ENCODE measurements at regions not wholly inside any gene's neighbourhood (a gene's known extent, or its start where the extent isn't known, plus 50 kb on each side); places are given as distances from the start of the nearest gene placed in this dataset.

GRCh38 chr2:220346919-220347318 lies 719.5 kb downstream of the SLC4A3 start:
- H3K4me3 ChIP-seq (ENCODE audit: low read depth, low read length): no peak overlapping the region
- no peak for TF ChIP-seq CTCF (IDR thresholded peaks at IDR 0.05; ENCODE audit: insufficient read depth, low read depth, low read length)
- DNase-seq (ENCODE audit: low read depth): no peak

- TF ChIP-seq CTCF (IDR thresholded peaks at IDR 0.05; ENCODE audit: insufficient read depth, low read depth, low read length): no peak
- no peak for DNase-seq (ENCODE audit: low read depth)
- H3K4me3 ChIP-seq (ENCODE audit: low read depth, low read length): no peak overlapping the region
These were observed 720.2 kb downstream of the SLC4A3 start for GRCh38 chr2:220347626-220348025.

- no peak overlapping the region for H3K4me3 ChIP-seq (ENCODE audit: low read depth, low read length)
- DNase-seq (ENCODE audit: low read depth): no peak
- no peak for TF ChIP-seq CTCF (IDR thresholded peaks at IDR 0.05; ENCODE audit: insufficient read depth, low read depth, low read length)
These were observed 720.8 kb downstream of the SLC4A3 start for GRCh38 chr2:220348206-220348605.

GRCh38 chr2:220353897-220354296 lies 726.5 kb downstream of the SLC4A3 start:
- DNase-seq (ENCODE audit: low read depth): peak; percentile 18
- TF ChIP-seq CTCF (IDR thresholded peaks at IDR 0.05; ENCODE audit: insufficient read depth, low read depth, low read length): no peak
- no peak overlapping the region for H3K4me3 ChIP-seq (ENCODE audit: low read depth, low read length)

GRCh38 chr2:220356076-220356475 lies 728.6 kb downstream of the SLC4A3 start:
- DNase-seq (ENCODE audit: low read depth): no peak
- H3K4me3 ChIP-seq (ENCODE audit: low read depth, low read length): no peak overlapping the region
- no peak for TF ChIP-seq CTCF (IDR thresholded peaks at IDR 0.05; ENCODE audit: insufficient read depth, low read depth, low read length)

- no peak for TF ChIP-seq CTCF (IDR thresholded peaks at IDR 0.05; ENCODE audit: insufficient read depth, low read depth, low read length)
- peak; percentile 2 for DNase-seq (ENCODE audit: low read depth)
- H3K4me3 ChIP-seq (ENCODE audit: low read depth, low read length): no peak overlapping the region
These were observed 737.6 kb downstream of the SLC4A3 start for GRCh38 chr2:220365023-220365422.

- H3K4me3 ChIP-seq (ENCODE audit: low read depth, low read length): no peak overlapping the region
- DNase-seq (ENCODE audit: low read depth): no peak
- TF ChIP-seq CTCF (IDR thresholded peaks at IDR 0.05; ENCODE audit: insufficient read depth, low read depth, low read length): no peak
These were observed 739.3 kb downstream of the SLC4A3 start for GRCh38 chr2:220366765-220367164.
